CD4-positive, alpha-beta T cell treated with Interleukin-15 for 4 hours (primary cell): ENCODE measurements at regions not wholly inside any gene's neighbourhood (a gene's known extent, or its start where the extent isn't known, plus 50 kb on each side); places are given as distances from the start of the nearest gene placed in this dataset.

Experiments used
- DNase-seq: peaks from one replicate; pipeline ENCODE4 v3.0.0-alpha.2; 2020; ENCODE audit warnings: low spot score

GRCh38 chr2:37471994-37472393, 127.6 kb downstream of the QPCT start:
- DNase-seq, result no peak

DNA sequence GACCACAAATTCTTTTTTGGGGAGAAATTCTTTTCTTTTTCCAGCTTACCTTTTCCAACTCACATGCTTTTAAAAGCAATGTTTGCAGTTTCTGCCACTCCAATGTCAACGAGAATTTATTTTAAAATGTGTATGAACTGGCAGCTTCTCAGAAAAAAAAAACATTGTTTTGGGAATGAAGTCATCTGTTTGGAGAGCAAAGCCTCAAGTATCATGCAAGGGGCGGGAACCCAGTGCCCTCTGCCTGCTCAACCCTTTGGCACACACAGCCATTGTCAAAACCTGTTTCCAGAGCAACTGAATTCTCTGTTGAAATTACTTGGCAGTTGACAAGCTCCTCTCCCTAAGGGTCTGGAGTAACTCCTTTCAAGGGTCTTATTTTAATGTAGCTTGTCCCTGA, 128.5 kb downstream of the QPCT start:
- DNase-seq, result no peak

DNA sequence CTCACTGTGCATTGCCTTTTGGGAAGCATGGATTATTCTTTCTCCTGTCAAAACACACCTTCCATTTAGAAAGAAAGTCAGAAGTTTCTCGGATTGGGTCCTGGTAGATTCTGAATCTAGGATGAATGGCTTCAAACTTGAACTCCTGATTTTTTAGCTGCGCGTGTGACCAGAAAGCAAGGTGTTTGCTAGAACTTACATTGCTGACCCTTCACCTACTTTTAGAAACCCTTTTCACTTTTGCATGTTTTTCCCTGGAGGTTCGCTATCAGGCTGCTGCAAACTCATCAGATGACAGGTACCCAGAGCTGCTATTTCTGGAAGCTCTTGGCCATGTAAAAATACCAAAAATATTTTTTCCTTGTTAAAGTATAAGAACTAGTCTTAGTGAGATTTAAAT, 132.0 kb downstream of the QPCT start:
- no peak for DNase-seq

- DNase-seq, result no peak
Observed at GRCh38 chr2:37477921-37478320, 133.5 kb downstream of the QPCT start.

GRCh38 chr2:37481244-37481643, 136.8 kb downstream of the QPCT start:
- DNase-seq, result no peak

DNA sequence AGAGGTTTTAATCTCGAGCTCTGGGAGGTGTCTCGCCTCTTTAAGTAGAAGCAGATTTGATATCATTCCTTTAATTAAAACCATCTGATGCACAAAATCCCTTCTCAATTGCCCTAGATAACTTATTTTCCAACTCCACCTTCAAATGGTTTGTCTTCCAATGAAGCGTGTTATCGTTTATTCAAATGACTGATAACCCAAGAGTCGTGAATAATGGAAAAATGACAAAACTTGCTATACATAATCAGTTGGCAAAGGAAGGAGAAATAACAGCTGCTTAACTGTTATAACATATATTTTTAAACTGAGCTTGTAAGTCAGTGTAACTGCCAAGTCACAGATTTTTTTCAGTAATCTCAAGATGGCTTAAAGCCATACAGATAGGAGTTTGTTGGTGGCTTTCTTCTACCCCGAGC, 144.6 kb downstream of the QPCT start:
- DNase-seq, result no peak

- no peak for DNase-seq
Observed at GRCh38 chr2:37489536-37489935, 145.1 kb downstream of the QPCT start.

DNA sequence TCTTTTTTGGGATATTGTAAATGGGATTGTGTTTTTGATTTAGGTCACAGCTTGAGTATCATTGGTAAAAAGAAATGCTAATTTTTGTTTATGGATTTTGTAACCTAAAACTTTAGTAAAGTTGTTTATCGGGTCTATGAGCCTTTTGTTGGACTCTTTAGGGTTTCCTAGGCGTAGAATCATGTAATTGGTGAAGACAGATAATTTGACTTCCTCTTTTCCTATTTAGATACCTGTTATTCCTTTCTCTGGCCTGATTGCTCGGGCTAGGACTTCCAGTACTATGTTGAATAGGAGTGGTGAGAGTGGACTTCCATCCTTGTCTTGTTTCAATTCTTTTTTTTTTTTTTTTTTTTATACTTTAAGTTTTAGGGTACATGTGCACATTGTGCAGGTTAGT, 149.0 kb downstream of the QPCT start:
- DNase-seq, result no peak

- no peak for DNase-seq
Observed at GRCh38 chr2:37499113-37499512, 154.7 kb downstream of the QPCT start.

DNA sequence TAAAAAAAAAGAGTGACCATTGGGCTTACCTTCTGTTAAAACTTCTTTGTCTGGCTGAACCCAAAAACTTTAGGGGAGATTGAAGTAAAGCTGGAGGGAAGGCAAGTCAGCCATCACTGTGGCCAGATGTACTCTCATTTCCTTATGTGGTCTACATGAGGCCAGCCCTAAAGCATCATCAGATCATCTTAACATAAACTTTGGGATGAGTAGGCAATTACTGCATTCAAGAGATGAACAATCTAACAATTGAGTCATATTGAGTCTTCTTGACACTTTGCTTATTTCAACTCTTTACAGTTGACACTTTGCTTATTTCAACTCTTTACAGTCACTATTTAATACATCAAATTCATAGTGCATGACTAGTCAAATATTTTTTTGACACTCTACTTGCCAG, 155.6 kb downstream of the QPCT start:
- DNase-seq, result no peak

- no peak for DNase-seq
Observed at GRCh38 chr2:37501113-37501512, 156.7 kb downstream of the QPCT start.

DNA sequence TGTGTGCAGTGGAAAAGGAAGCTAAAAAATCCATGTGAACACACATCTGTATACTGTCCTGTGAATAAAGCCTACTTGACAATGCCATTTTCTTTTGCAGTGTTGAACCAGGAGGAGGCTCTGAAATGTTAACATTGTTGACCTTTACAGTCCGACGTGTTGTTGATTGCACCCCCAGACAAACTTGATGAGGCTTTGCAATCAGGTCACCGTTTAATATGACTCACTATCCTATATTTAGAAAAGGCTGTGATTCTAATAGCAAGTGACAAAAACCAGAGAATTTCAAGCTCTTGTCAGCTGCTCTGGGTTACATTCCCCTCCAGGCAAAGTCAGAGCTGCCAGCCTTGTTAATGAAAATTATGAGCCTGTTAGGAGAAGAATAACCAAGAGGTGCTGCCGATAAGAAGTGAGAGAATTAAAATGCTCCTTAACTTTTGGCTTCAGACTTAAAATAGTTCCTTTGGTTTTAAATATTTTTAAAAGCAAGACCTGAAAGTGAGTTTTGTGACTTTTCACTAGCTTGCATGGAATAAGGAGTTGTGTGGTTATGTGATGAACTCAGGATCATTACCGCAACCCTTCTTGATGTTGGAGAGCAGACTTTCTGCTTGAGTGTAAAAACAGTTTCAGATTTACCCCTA, 162.1 kb downstream of the QPCT start:
- no peak for DNase-seq

DNA sequence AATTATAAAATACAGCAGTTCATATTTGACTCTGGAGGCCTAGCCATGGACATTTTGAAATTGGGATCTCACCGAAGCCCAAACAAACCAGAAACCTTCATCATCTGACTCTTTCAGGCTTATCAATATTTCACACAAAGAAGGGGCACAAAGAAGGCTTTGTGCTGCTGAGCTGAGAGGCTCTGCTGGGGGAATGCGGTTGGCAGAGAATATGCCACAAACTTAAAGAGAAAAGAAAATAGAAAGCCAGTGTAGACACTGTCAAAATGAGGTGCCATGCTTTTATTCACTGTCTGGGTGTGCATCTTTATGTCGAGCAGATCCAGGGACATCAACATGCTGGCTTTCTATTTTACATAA, 162.6 kb downstream of the QPCT start:
- no peak for DNase-seq

DNA sequence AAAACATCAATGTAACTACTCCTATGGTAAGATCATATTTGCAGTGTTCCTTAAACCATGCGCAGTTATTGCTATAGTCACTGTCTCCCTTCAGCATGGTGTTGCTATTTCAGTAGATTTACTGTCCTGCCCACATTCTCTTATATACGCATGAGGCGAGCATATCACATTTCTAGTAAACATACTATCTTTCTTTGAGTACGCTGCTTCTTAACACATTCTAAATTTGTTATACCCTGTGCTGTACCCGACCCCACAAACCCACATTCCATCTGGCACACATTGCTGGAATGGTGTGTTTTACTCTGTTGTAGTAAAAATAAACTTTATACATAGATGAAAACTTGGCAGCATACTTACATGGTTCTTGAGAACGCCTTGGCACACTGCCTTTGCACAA, 163.3 kb downstream of the QPCT start:
- no peak for DNase-seq

GRCh38 chr2:37512971-37513370, 158.5 kb downstream of the CDC42EP3 start:
- no peak for DNase-seq

- no peak for DNase-seq
Observed at GRCh38 chr2:37523814-37524362, 147.6 kb downstream of the CDC42EP3 start.

- no peak for DNase-seq
Observed at GRCh38 chr2:37526323-37526722, 145.1 kb downstream of the CDC42EP3 start.

- DNase-seq, result no peak
Observed at GRCh38 chr2:37526856-37527255, 144.6 kb downstream of the CDC42EP3 start.

GRCh38 chr2:37527361-37527760, 144.1 kb downstream of the CDC42EP3 start:
- DNase-seq, result no peak

DNA sequence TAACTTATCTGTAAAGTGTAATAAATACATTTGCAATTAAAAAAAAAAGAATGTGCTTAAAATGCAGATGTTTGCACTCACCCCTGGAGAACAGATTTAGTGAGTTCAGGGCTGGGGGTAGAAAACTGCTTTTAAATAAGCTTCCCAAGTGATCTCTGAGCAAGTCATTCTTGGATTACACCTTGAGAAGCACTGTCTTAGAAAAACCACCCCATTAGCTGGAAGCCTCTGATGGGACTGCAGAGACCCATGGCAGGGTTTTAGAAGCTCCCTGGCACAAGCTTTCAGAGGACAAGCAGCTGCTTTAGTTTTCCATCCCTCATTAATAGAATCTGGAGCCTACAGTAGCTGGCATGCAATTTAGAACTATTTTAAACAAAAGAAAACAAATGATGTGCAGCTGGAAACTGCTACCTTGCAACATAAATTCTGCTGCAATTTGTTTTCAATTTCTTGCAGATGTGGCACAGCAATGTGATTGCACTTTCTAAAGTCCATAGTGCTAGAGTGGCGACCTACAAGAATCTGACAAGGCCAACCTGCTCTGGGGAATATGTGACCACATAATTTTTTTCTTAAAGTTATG, 141.5 kb downstream of the CDC42EP3 start:
- DNase-seq, result no peak

- DNase-seq, result no peak
Observed at GRCh38 chr2:37532503-37532902, 138.9 kb downstream of the CDC42EP3 start.

DNA sequence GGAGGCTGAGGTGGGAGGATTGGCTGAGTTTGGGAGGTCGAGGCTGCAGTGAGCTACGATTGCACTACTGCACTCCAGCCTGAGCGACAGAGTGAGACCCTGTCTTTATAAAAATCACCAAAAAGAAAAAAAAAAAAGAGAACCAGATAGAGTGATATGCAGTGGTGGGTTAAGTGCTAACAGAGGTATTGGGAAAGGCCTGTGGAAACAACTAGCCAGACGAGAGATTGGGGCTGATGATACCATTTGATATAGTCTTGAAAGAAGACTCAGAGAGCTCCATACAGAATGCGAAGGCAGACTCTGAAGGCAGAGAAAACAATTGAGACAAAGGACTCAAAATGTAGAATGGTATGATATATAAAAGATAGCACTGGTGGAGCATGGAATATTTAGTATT, 134.1 kb downstream of the CDC42EP3 start:
- DNase-seq, result no peak

GRCh38 chr2:37541516-37541915, 129.9 kb downstream of the CDC42EP3 start:
- DNase-seq, result no peak

DNA sequence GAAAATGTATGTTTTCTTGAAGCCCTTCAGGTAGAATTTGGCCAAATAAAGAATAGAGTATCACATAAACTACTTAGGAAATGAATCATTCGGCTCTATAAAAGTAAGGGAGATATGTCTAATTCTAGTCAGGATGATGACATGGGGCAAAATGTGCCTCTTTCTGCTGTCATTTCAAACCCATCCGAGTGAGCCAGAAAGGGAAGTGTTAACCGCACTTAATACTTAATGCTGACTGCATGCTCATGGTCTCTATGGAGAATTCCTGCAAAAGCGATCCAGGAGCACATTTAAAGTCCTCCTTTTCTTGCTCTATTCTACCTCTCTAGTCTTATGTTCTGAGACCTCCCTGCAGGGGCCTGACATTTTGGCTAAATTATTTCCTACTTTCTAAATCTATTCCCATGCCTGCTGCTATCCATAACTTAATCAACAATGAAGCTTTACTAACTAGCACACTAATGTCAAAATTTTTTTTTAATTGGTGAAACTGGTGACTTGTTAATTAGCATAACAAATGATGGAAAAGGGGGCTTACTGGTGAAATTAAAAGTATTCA, 127.4 kb downstream of the CDC42EP3 start:
- DNase-seq, result no peak
